ENCODE measurements at regions not wholly inside any gene's neighbourhood (a gene's known extent, or its start where the extent isn't known, plus 50 kb on each side); places are given as distances from the start of the nearest gene placed in this dataset.

GRCh38 chr7:13673290-13673689 is 316.2 kb downstream of the ETV1 start:
- Histone ChIP-seq H3K36me3 (ENCODE audit: control insufficient read depth in 2 of 3, insufficient read depth in 3 of 3, low read length in 3 of 3) (no peaks in the 10 kb centered on the region), H3K27ac (ENCODE audit: low read depth in 2 of 2, low read length in 2 of 2) (no peak overlapping the region), H3K27me3 (ENCODE audit: control insufficient read depth, insufficient read depth, low read length) (no peaks in the 10 kb centered on the region), H3K4me1 (ENCODE audit: control insufficient read depth in 2 of 3, insufficient read depth in 2 of 3, low read depth in 1 of 3, low read length in 3 of 3) (no peaks in the 10 kb centered on the region), H3K4me3 (ENCODE audit: low read length in 3 of 3) (no peak overlapping the region), H3K9ac (ENCODE audit: low read length in 3 of 3) (no peak overlapping the region), H3K9me3 (ENCODE audit: control insufficient read depth in 2 of 3, insufficient read depth in 1 of 3, low read length in 3 of 3) (peaks cover 0 to 4% (median 0%) of the 10 kb centered on the region in 3 donors)
- TF ChIP-seq CTCF (IDR thresholded peaks at IDR 0.05; ENCODE audit: borderline replicate concordance, extremely low read depth, insufficient read depth): no peak
- FAIRE-seq: no peak
- DNase-seq: peak in 1 of 5 donors; percentile 54
- intact Hi-C loops (cut with DNase I): no loop called here

- no peak for TF ChIP-seq CTCF (IDR thresholded peaks at IDR 0.05; ENCODE audit: borderline replicate concordance, extremely low read depth, insufficient read depth)
- H3K36me3 ChIP-seq (ENCODE audit: control insufficient read depth in 2 of 3, insufficient read depth in 3 of 3, low read length in 3 of 3): no peaks in the 10 kb centered on the region
- no peaks in the 10 kb centered on the region for H3K27me3 ChIP-seq (ENCODE audit: control insufficient read depth, insufficient read depth, low read length)
- H3K4me1 ChIP-seq (ENCODE audit: control insufficient read depth in 2 of 3, insufficient read depth in 2 of 3, low read depth in 1 of 3, low read length in 3 of 3): no peaks in the 10 kb centered on the region
- H3K9ac ChIP-seq (ENCODE audit: low read length in 3 of 3): no peak overlapping the region
- FAIRE-seq (no peak), DNase-seq (no peak)
- H3K4me3 ChIP-seq (ENCODE audit: low read length in 3 of 3): no peak overlapping the region
- no peak overlapping the region for H3K27ac ChIP-seq (ENCODE audit: low read depth in 2 of 2, low read length in 2 of 2)
- H3K9me3 ChIP-seq (ENCODE audit: control insufficient read depth in 2 of 3, insufficient read depth in 1 of 3, low read length in 3 of 3): no peaks in the 10 kb centered on the region
- intact Hi-C loops (cut with DNase I): no loop called here
Measured at GRCh38 chr7:13682626-13683025, 306.8 kb downstream of the ETV1 start.

- intact Hi-C loops (cut with DNase I): no loop called here
- H3K27ac ChIP-seq (ENCODE audit: low read depth in 2 of 2, low read length in 2 of 2): no peak overlapping the region
- no peak for FAIRE-seq
- TF ChIP-seq CTCF (IDR thresholded peaks at IDR 0.05; ENCODE audit: borderline replicate concordance, extremely low read depth, insufficient read depth): no peak
- no peaks in the 10 kb centered on the region for H3K4me1 ChIP-seq (ENCODE audit: control insufficient read depth in 2 of 3, insufficient read depth in 2 of 3, low read depth in 1 of 3, low read length in 3 of 3)
- no peak for DNase-seq
- H3K27me3 ChIP-seq (ENCODE audit: control insufficient read depth, insufficient read depth, low read length): no peaks in the 10 kb centered on the region
- H3K36me3 ChIP-seq (ENCODE audit: control insufficient read depth in 2 of 3, insufficient read depth in 3 of 3, low read length in 3 of 3): no peaks in the 10 kb centered on the region
- H3K9me3 ChIP-seq (ENCODE audit: control insufficient read depth in 2 of 3, insufficient read depth in 1 of 3, low read length in 3 of 3): no peaks in the 10 kb centered on the region
- no peak overlapping the region for H3K4me3 ChIP-seq (ENCODE audit: low read length in 3 of 3)
- no peak overlapping the region for H3K9ac ChIP-seq (ENCODE audit: low read length in 3 of 3)
Measured at GRCh38 chr7:13687500-13687899, 302.0 kb downstream of the ETV1 start.

- Histone ChIP-seq H3K4me3 (ENCODE audit: low read length in 3 of 3) (no peak overlapping the region), H3K9me3 (ENCODE audit: control insufficient read depth in 2 of 3, insufficient read depth in 1 of 3, low read length in 3 of 3) (no peaks in the 10 kb centered on the region), H3K36me3 (ENCODE audit: control insufficient read depth in 2 of 3, insufficient read depth in 3 of 3, low read length in 3 of 3) (no peaks in the 10 kb centered on the region), H3K27ac (ENCODE audit: low read depth in 2 of 2, low read length in 2 of 2) (no peak overlapping the region), H3K4me1 (ENCODE audit: control insufficient read depth in 2 of 3, insufficient read depth in 2 of 3, low read depth in 1 of 3, low read length in 3 of 3) (no peaks in the 10 kb centered on the region), H3K9ac (ENCODE audit: low read length in 3 of 3) (no peak overlapping the region), H3K27me3 (ENCODE audit: control insufficient read depth, insufficient read depth, low read length) (no peaks in the 10 kb centered on the region)
- intact Hi-C loops (cut with DNase I): no loop called here
- DNase-seq (no peak), FAIRE-seq (no peak)
- TF ChIP-seq CTCF (IDR thresholded peaks at IDR 0.05; ENCODE audit: borderline replicate concordance, extremely low read depth, insufficient read depth): no peak
Measured at GRCh38 chr7:13692548-13692947, 296.9 kb downstream of the ETV1 start.
